GM12891 (cell line): ENCODE measurements at regions not wholly inside any gene's neighbourhood (a gene's known extent, or its start where the extent isn't known, plus 50 kb on each side); places are given as distances from the start of the nearest gene placed in this dataset.
A peak's percentile ranks its signal among the peaks of the same experiment; 100 is the strongest.

Source experiments
- DNase-seq: peaks from one replicate; pipeline ENCODE4 v3.0.0; 2011; ENCODE audit warnings: low spot score; ENCODE audit not compliant: insufficient read length
- FAIRE-seq: peaks from 2 replicates; lab custom pipeline; 2011; peaks lifted over from hg19 to GRCh38; lab: Jason Lieb, UNC
- PAX5 ChIP-seq: IDR thresholded peaks from 2 replicates; pipeline ENCODE4 v1.6.1; 2011; ENCODE audit warnings: low read length, moderate library complexity, mild to moderate bottlenecking; ENCODE audit not compliant: insufficient read depth, severe bottlenecking
- POLR2A ChIP-seq: IDR thresholded peaks from 2 replicates; pipeline ENCODE4 v1.6.1; 2011; ENCODE audit warnings: low read depth, low read length, control low read depth
- POLR2AphosphoS5 ChIP-seq: IDR thresholded peaks from 2 replicates; pipeline ENCODE4 v1.6.1; 2011; ENCODE audit warnings: low read depth, low read length, control low read depth
- POU2F2 ChIP-seq: IDR thresholded peaks from 2 replicates; pipeline ENCODE4 v1.6.1; 2011; ENCODE audit warnings: low read depth, mild to moderate bottlenecking, control low read depth, low read length, moderate library complexity
- SPI1 ChIP-seq: IDR thresholded peaks from 2 replicates; pipeline ENCODE4 v1.6.1; 2011; ENCODE audit warnings: low read depth, low read length, control low read depth
- TAF1 ChIP-seq: IDR thresholded peaks from 2 replicates; pipeline ENCODE4 v1.6.1; 2011; ENCODE audit warnings: low read depth, low read length, control low read depth

GRCh38 chr17:79349506-79350400 is 261.1 kb downstream of the RBFOX3 start:
- FAIRE-seq (no peak), DNase-seq (no peak)
- TF ChIP-seq SPI1 (no peak), POLR2A (no peak), PAX5 (no peak), POU2F2 (no peak), TAF1 (no peak), POLR2AphosphoS5 (no peak)

- no peak for DNase-seq
- TF ChIP-seq PAX5: no peak
- no peak for TF ChIP-seq POU2F2
- FAIRE-seq: no peak
These were observed 267.8 kb downstream of the ENGASE start for GRCh38 chr17:79342376-79342775.

- FAIRE-seq (no peak), DNase-seq (no peak)
- no peak for TF ChIP-seq SPI1
- TF ChIP-seq TAF1: no peak
- TF ChIP-seq POLR2A: no peak
- no peak for TF ChIP-seq PAX5
- no peak for TF ChIP-seq POU2F2
- TF ChIP-seq POLR2AphosphoS5: no peak
These were observed 267.2 kb downstream of the ENGASE start for GRCh38 chr17:79341816-79342215.

- DNase-seq (no peak), FAIRE-seq (no peak)
- TF ChIP-seq POLR2AphosphoS5 (no peak), POU2F2 (0 out of 2 replicates have a peak, but pooled peaks have one; percentile 1)
These were observed 266.7 kb downstream of the ENGASE start for GRCh38 chr17:79341222-79341780.

- DNase-seq: peak; percentile 68
- peak; percentile 98 for FAIRE-seq
- TF ChIP-seq SPI1: peak; percentile 76
- TF ChIP-seq POLR2AphosphoS5: no peak
- TF ChIP-seq POU2F2: peak; percentile 83
- TF ChIP-seq PAX5: peak; percentile 14
- no peak for TF ChIP-seq POLR2A
These were observed 266.0 kb downstream of the ENGASE start for GRCh38 chr17:79340333-79341221.

GRCh38 chr17:79339321-79339720 is 264.7 kb downstream of the ENGASE start:
- no peak for FAIRE-seq

GRCh38 chr17:79338604-79339003 is 264.0 kb downstream of the ENGASE start:
- TF ChIP-seq PAX5: no peak
- no peak for TF ChIP-seq POU2F2
- no peak for FAIRE-seq
- no peak for DNase-seq

More at GRCh38 chr17:79339321-79339720, 264.7 kb downstream of the ENGASE start:
- no peak for DNase-seq
- TF ChIP-seq POU2F2 (no peak), SPI1 (no peak), PAX5 (no peak), POLR2AphosphoS5 (no peak), POLR2A (no peak), TAF1 (no peak)

- TF ChIP-seq POLR2AphosphoS5: no peak
- TF ChIP-seq TAF1: no peak
- no peak for TF ChIP-seq POLR2A
- TF ChIP-seq POU2F2: no peak
- TF ChIP-seq SPI1: no peak
- TF ChIP-seq PAX5: no peak
- FAIRE-seq (no peak), DNase-seq (no peak)
These were observed 263.5 kb downstream of the ENGASE start for GRCh38 chr17:79338152-79338551.

- DNase-seq: no peak
- FAIRE-seq: no peak
- TF ChIP-seq SPI1 (no peak), PAX5 (no peak), POU2F2 (no peak), TAF1 (no peak), POLR2A (no peak), POLR2AphosphoS5 (no peak)
These were observed 262.4 kb downstream of the ENGASE start for GRCh38 chr17:79337053-79337452.
